A673 (cell line): ENCODE measurements at regions not wholly inside any gene's neighbourhood (a gene's known extent, or its start where the extent isn't known, plus 50 kb on each side); places are given as distances from the start of the nearest gene placed in this dataset.

Experiments used
- BruUV-seq: library from RNA; stranded (reverse); fragments of 400-500 nt; replicated peaks from 2 replicates; lab custom pipeline; 2021; lab: Mats Ljungman, UMichigan
- CTCF ChIA-PET: fragments of 300-600 bp; sonication (Branson Sonifier 250); formaldehyde crosslinking; loops from one replicate; lab custom pipeline; 2022; ENCODE audit warnings: antibody characterized with exemption; lab: Charles Lee
- POLR2A ChIA-PET: fragments of 300-600 bp; sonication (Branson Sonifier 250); formaldehyde crosslinking; loops from one replicate; lab custom pipeline; 2022; ENCODE audit warnings: antibody characterized with exemption; ENCODE audit not compliant: low non-redundant PET; lab: Charles Lee
- DNase-seq: peaks from one replicate; pipeline ENCODE4 v3.0.0-alpha.2; 2015; ENCODE audit warnings: low spot score
- H3K27ac ChIP-seq: fragments of 200-600 bp; sonication (generic); 2 replicates; pipeline ENCODE4 v1.5.1; 2016; ENCODE audit warnings: mixed run types, low read depth, mild to moderate bottlenecking, mixed read lengths, antibody characterized with exemption, low read length; ENCODE audit not compliant: poor library complexity, severe bottlenecking
- H3K27me3 ChIP-seq: fragments of 200-600 bp; sonication (generic); replicated peaks from 2 replicates; pipeline ENCODE4 v1.6.1; 2017; ENCODE audit warnings: mixed run types, low read depth, mild to moderate bottlenecking, mixed read lengths, antibody characterized with exemption, low read length; ENCODE audit not compliant: insufficient read depth, poor library complexity
- H3K36me3 ChIP-seq: fragments of 200-600 bp; sonication (generic); 2 replicates; pipeline ENCODE4 v1.6.1; 2016; ENCODE audit warnings: mixed run types, mild to moderate bottlenecking, mixed read lengths, antibody characterized with exemption, low read length; ENCODE audit not compliant: insufficient read depth, poor library complexity, severe bottlenecking
- H3K4me1 ChIP-seq: fragments of 200-600 bp; sonication (generic); 2 replicates; pipeline ENCODE4 v1.6.1; 2017; ENCODE audit warnings: mixed run types, mild to moderate bottlenecking, mixed read lengths, antibody characterized with exemption, low read length; ENCODE audit not compliant: insufficient read depth, poor library complexity, severe bottlenecking
- H3K4me3 ChIP-seq: fragments of 200-600 bp; sonication (generic); 2 replicates; pipeline ENCODE4 v1.5.1; 2016; ENCODE audit warnings: low read depth, mixed run types, mild to moderate bottlenecking, mixed read lengths, low read length; ENCODE audit not compliant: poor library complexity, severe bottlenecking
- H3K9me3 ChIP-seq: fragments of 200-600 bp; sonication (generic); 2 replicates; pipeline ENCODE4 v1.6.1; 2016; ENCODE audit warnings: mixed run types, low read depth, mild to moderate bottlenecking, mixed read lengths, antibody characterized with exemption, low read length; ENCODE audit not compliant: poor library complexity, severe bottlenecking
- CTCF ChIP-seq: fragments of 300-800, 200-600 bp; sonication (generic); conservative IDR thresholded peaks from 2 replicates; pipeline ENCODE4 v1.5.1; 2017; ENCODE audit warnings: low read depth, mild to moderate bottlenecking, antibody characterized with exemption, low read length, moderate library complexity, mixed read lengths
- EZH2 ChIP-seq: fragments of 200-600 bp; sonication (generic); IDR thresholded peaks from 2 replicates; pipeline ENCODE4 v1.6.1; 2017; ENCODE audit warnings: borderline replicate concordance, low read depth, mild to moderate bottlenecking, mixed read lengths, antibody characterized with exemption, low read length; ENCODE audit not compliant: poor library complexity, severe bottlenecking
- intact Hi-C: fragments of 100-400 bp; cut with micrococcal nuclease; formaldehyde crosslinking; loops from one replicate; pipeline ENCODE4 v1.10.0; 2022; ENCODE audit not compliant: unreplicated experiment

- Histone ChIP-seq H3K27ac (no peak overlapping the region), H3K4me3 (no peak overlapping the region), H3K36me3 (no peaks in the 10 kb centered on the region), H3K27me3 (no peaks in the 10 kb centered on the region), H3K4me1 (peaks cover 7% of the 10 kb centered on the region), H3K9me3 (no peaks in the 10 kb centered on the region)
- no TSS peak for BruUV-seq
- ChIA-PET CTCF (no interaction called here), POLR2A (no interaction called here)
- DNase-seq: no peak
- intact Hi-C loops: no loop called here
- no peak for TF ChIP-seq CTCF
- no peak for TF ChIP-seq EZH2
Observed at GRCh38 chr5:89983216-89983615, 426.3 kb downstream of the CETN3 start.

GRCh38 chr5:89981878-89982773, 427.4 kb downstream of the CETN3 start:
- no peaks in the 10 kb centered on the region for H3K36me3 ChIP-seq
- no peak overlapping the region for H3K27ac ChIP-seq
- TF ChIP-seq CTCF: no peak
- TF ChIP-seq EZH2: no peak
- ChIA-PET CTCF (no interaction called here), POLR2A (no interaction called here)
- intact Hi-C loops: no loop called here
- H3K4me3 ChIP-seq: no peak overlapping the region
- no peaks in the 10 kb centered on the region for H3K27me3 ChIP-seq
- H3K9me3 ChIP-seq: no peaks in the 10 kb centered on the region
- DNase-seq: no peak
- BruUV-seq: no TSS peak
- H3K4me1 ChIP-seq: no peaks in the 10 kb centered on the region

- H3K9me3 ChIP-seq: no peaks in the 10 kb centered on the region
- intact Hi-C loops: no loop called here
- H3K27me3 ChIP-seq: no peaks in the 10 kb centered on the region
- H3K4me3 ChIP-seq: no peak overlapping the region
- no peaks in the 10 kb centered on the region for H3K36me3 ChIP-seq
- no peak for TF ChIP-seq CTCF
- TF ChIP-seq EZH2: no peak
- no TSS peak for BruUV-seq
- DNase-seq: no peak
- no peak overlapping the region for H3K27ac ChIP-seq
- ChIA-PET POLR2A (no interaction called here), CTCF (no interaction called here)
- H3K4me1 ChIP-seq: no peaks in the 10 kb centered on the region
Observed at GRCh38 chr5:89981021-89981420, 428.5 kb downstream of the CETN3 start.
